ENCODE measurements at regions not wholly inside any gene's neighbourhood (a gene's known extent, or its start where the extent isn't known, plus 50 kb on each side); places are given as distances from the start of the nearest gene placed in this dataset.
A peak's percentile ranks its signal among the peaks of the same experiment; 100 is the strongest.
"Not testable (repeated sequence)": the region's sequence is repeated elsewhere in the genome, so short reads cannot be mapped to it uniquely, and the experiment has no call there.

GRCh38 chr10:9550810-9551209 lies 1466.9 kb upstream of the CELF2 start:
- no peak for DNase-seq (ENCODE audit: low read depth)

- DNase-seq (ENCODE audit: low read depth), result no peak
These were observed 1463.4 kb upstream of the CELF2 start for GRCh38 chr10:9554321-9554720.

GRCh38 chr10:9560976-9561375 lies 1456.7 kb upstream of the CELF2 start:
- no peak for DNase-seq (ENCODE audit: low read depth)

- DNase-seq (ENCODE audit: low read depth), result no peak
These were observed 1455.7 kb upstream of the CELF2 start for GRCh38 chr10:9561821-9562505.

- DNase-seq (ENCODE audit: low read depth), result no peak
These were observed 1439.9 kb upstream of the CELF2 start for GRCh38 chr10:9577746-9578145.

GRCh38 chr10:9579110-9579705 lies 1438.5 kb upstream of the CELF2 start:
- no peak for DNase-seq (ENCODE audit: low read depth)

GRCh38 chr10:9582803-9583202 lies 1434.9 kb upstream of the CELF2 start:
- DNase-seq (ENCODE audit: low read depth), result not testable (repeated sequence)

GRCh38 chr10:9596368-9596920 lies 1421.2 kb upstream of the CELF2 start:
- peak; percentile 4 for DNase-seq (ENCODE audit: low read depth)

- DNase-seq (ENCODE audit: low read depth), result no peak
These were observed 1414.7 kb upstream of the CELF2 start for GRCh38 chr10:9602998-9603397.

- DNase-seq (ENCODE audit: low read depth), result no peak
These were observed 1413.7 kb upstream of the CELF2 start for GRCh38 chr10:9603972-9604371.

- DNase-seq (ENCODE audit: low read depth), result no peak
These were observed 1412.4 kb upstream of the CELF2 start for GRCh38 chr10:9605231-9605630.

- peak; percentile 33 for DNase-seq (ENCODE audit: low read depth)
These were observed 1409.1 kb upstream of the CELF2 start for GRCh38 chr10:9608602-9609001.

- no peak for DNase-seq (ENCODE audit: low read depth)
These were observed 1404.2 kb upstream of the CELF2 start for GRCh38 chr10:9613338-9614075.

- DNase-seq (ENCODE audit: low read depth), result no peak
These were observed 1402.5 kb upstream of the CELF2 start for GRCh38 chr10:9615189-9615588.

GRCh38 chr10:9621216-9621615 lies 1396.5 kb upstream of the CELF2 start:
- DNase-seq (ENCODE audit: low read depth), result no peak

GRCh38 chr10:9625304-9625703 lies 1392.4 kb upstream of the CELF2 start:
- no peak for DNase-seq (ENCODE audit: low read depth)

GRCh38 chr10:9634466-9634865 lies 1383.2 kb upstream of the CELF2 start:
- peak; percentile 9 for DNase-seq (ENCODE audit: low read depth)

- peak; percentile 30 for DNase-seq (ENCODE audit: low read depth)
These were observed 1382.0 kb upstream of the CELF2 start for GRCh38 chr10:9635691-9636090.

GRCh38 chr10:9636216-9636615 lies 1381.5 kb upstream of the CELF2 start:
- DNase-seq (ENCODE audit: low read depth), result no peak

GRCh38 chr10:9643782-9644181 lies 1373.9 kb upstream of the CELF2 start:
- no peak for DNase-seq (ENCODE audit: low read depth)

GRCh38 chr10:9645404-9645803 lies 1372.3 kb upstream of the CELF2 start:
- DNase-seq (ENCODE audit: low read depth), result no peak

- no peak for DNase-seq (ENCODE audit: low read depth)
These were observed 1371.6 kb upstream of the CELF2 start for GRCh38 chr10:9645928-9646600.

Data from fibroblast of the conjunctiva (primary cell).